GM06990 (cell line): ENCODE measurements at regions not wholly inside any gene's neighbourhood (a gene's known extent, or its start where the extent isn't known, plus 50 kb on each side); places are given as distances from the start of the nearest gene placed in this dataset.

ENCODE experiments used
- DNase-seq: peaks from one replicate; pipeline ENCODE4 v3.0.0-alpha.2; 2011; ENCODE audit not compliant: insufficient read length; ENCODE audit errors: extremely low read depth
- H3K27me3 ChIP-seq: replicated peaks from 2 replicates; pipeline ENCODE4 v1.6.0; 2011; ENCODE audit warnings: low read length; ENCODE audit not compliant: control insufficient read depth, insufficient read depth
- H3K36me3 ChIP-seq: 2 replicates; pipeline ENCODE4 v1.5.1; 2011; ENCODE audit warnings: low read length; ENCODE audit not compliant: control insufficient read depth, insufficient read depth
- H3K4me3 ChIP-seq: replicated peaks from 2 replicates; pipeline ENCODE4 v1.5.1; 2011; ENCODE audit warnings: low read depth, mild to moderate bottlenecking, control low read depth, low read length
- TF ChIP-seq, protein P1 (sequence below): IDR thresholded peaks from 2 replicates; pipeline ENCODE4 v1.5.1; 2011; ENCODE audit warnings: low read length, control low read depth, mild to moderate bottlenecking, inconsistent platforms; ENCODE audit not compliant: insufficient read depth, poor library complexity, severe bottlenecking

GRCh38 chr2:143935482-143935752 is 584.5 kb downstream of the ZEB2 start:
- TF ChIP-seq, protein P1, sequence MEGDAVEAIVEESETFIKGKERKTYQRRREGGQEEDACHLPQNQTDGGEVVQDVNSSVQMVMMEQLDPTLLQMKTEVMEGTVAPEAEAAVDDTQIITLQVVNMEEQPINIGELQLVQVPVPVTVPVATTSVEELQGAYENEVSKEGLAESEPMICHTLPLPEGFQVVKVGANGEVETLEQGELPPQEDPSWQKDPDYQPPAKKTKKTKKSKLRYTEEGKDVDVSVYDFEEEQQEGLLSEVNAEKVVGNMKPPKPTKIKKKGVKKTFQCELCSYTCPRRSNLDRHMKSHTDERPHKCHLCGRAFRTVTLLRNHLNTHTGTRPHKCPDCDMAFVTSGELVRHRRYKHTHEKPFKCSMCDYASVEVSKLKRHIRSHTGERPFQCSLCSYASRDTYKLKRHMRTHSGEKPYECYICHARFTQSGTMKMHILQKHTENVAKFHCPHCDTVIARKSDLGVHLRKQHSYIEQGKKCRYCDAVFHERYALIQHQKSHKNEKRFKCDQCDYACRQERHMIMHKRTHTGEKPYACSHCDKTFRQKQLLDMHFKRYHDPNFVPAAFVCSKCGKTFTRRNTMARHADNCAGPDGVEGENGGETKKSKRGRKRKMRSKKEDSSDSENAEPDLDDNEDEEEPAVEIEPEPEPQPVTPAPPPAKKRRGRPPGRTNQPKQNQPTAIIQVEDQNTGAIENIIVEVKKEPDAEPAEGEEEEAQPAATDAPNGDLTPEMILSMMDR = no peak
- DNase-seq = no peak
- Histone ChIP-seq H3K36me3 (no peaks in the 10 kb centered on the region), H3K4me3 (no peak overlapping the region), H3K27me3 (peaks cover 2% of the 10 kb centered on the region; the same call in 1 of the 2 replicates)

DNA sequence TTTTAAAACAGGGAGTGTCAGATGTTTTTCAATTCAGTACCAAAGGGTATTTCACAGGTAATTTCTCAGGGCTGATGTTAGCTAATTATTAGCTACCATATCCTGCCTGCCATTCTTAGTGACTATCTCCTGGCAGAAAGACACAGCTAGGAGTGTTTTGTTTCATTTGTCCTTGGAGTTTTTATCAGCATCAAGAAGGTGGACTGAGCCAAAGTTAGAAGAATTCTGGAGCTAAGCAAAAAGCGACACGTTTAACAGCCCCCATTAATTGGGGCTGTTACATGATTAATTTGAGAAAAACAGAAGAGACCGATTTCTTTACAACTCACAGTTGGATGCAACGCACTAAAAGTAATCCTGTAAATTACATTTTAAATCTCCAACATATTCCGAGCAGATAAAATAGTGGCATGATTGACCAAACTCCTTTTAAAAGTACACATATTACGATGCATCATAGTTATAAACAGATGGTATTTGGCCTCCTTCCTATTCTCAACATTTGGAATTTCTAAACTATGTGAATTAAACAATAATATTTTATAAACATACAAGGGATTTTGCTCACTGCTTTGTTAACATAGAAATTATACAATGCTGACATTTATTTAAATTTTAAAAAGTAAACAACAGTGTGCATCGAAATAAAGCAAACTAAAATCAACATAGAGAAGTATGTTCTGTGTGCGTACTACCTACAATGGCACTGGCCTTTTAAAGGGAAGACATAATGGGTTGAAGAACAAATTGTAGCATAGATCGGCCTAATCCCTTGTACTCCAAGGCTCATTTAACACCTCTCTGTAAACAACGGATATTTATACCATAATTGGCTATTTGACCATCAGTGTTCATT is 585.1 kb downstream of the ZEB2 start:
- H3K27me3 ChIP-seq = peaks cover 2% of the 10 kb centered on the region; the same call in 1 of the 2 replicates
- TF ChIP-seq, protein P1 = no peak
- no peaks in the 10 kb centered on the region for H3K36me3 ChIP-seq
- DNase-seq = no peak
- H3K4me3 ChIP-seq = no peak overlapping the region

DNA sequence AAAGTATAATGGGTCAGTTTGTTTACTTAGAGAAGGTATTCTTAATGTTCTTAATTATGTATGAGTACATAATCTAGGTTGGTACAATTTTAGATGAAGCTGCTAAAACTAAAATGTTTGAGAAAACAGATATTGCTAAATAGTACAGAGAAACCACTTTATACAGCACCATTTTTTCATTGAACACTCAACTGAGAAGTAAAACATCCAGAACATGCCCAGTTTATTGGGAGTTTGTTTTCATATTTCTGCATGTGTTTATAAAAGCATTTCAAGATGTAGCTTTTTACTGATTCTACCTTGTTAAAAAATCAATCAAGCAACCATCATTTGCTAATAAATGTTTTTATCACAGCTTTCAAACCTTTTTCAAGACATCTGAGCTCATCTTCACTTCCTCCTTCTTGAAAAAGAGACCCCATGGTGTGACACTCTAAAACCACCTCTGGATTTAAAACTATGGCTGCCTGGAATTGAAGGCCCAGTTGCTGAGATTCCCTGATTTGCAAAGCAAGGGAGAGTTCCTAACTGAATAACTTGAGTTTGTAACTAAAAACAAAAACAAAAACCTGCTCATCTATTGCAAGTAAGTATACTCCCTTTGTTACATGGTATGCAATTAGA is 585.9 kb downstream of the ZEB2 start:
- no peak for DNase-seq
- Histone ChIP-seq H3K36me3 (no peaks in the 10 kb centered on the region), H3K4me3 (no peak overlapping the region), H3K27me3 (peaks cover 2% of the 10 kb centered on the region; the same call in 1 of the 2 replicates)
- TF ChIP-seq, protein P1 = no peak

- TF ChIP-seq, protein P1 = no peak
- DNase-seq = no peak
- H3K36me3 ChIP-seq = no peaks in the 10 kb centered on the region
- H3K4me3 ChIP-seq = no peak overlapping the region
- H3K27me3 ChIP-seq = no peaks in the 10 kb centered on the region
These were observed 589.0 kb downstream of the ZEB2 start for GRCh38 chr2:143930891-143931290.

- DNase-seq = no peak
- no peaks in the 10 kb centered on the region for H3K36me3 ChIP-seq
- no peaks in the 10 kb centered on the region for H3K27me3 ChIP-seq
- H3K4me3 ChIP-seq = no peak overlapping the region
- TF ChIP-seq, protein P1 = no peak
These were observed 591.3 kb downstream of the ZEB2 start for GRCh38 chr2:143928613-143929012.
